ENCODE measurements at regions not wholly inside any gene's neighbourhood (a gene's known extent, or its start where the extent isn't known, plus 50 kb on each side); places are given as distances from the start of the nearest gene placed in this dataset.

GRCh38 chr1:224565611-224566406 is 50.3 kb upstream of the CNIH3 start (continued):
- TF ChIP-seq SIN3A (conservative IDR thresholded peaks at IDR 0.05 in 1 of 2, IDR thresholded peaks at IDR 0.05 in 1 of 2; ENCODE audit: low read depth in 1 of 2, low read length in 2 of 2) (no peak), JUN (IDR thresholded peaks at IDR 0.05; ENCODE audit: low read depth, low read length) (no peak), PHF8 (conservative IDR thresholded peaks at IDR 0.05; ENCODE audit: low read depth, low read length) (no peak), SAP30 (IDR thresholded peaks at IDR 0.05; ENCODE audit: insufficient read depth, insufficient replicate concordance, low read length) (no peak), SIX5 (IDR thresholded peaks at IDR 0.05; ENCODE audit: low read depth, low read length) (no peak), YY1 (IDR thresholded peaks at IDR 0.05; ENCODE audit: low read depth, low read length) (no peak), ATF3 (IDR thresholded peaks at IDR 0.05; ENCODE audit: insufficient read depth, low read depth, low read length) (no peak), CHD2 (IDR thresholded peaks at IDR 0.05; ENCODE audit: low read length) (no peak), EGR1 (IDR thresholded peaks at IDR 0.05; ENCODE audit: borderline replicate concordance, low read depth, low read length) (no peak), GTF2F1 (IDR thresholded peaks at IDR 0.05; ENCODE audit: borderline replicate concordance, low read depth, low read length) (no peak), CTCF (IDR thresholded peaks at IDR 0.05; ENCODE audit: control extremely low read depth in 1 of 3, insufficient read depth in 1 of 3, low read depth in 1 of 3, low read length in 3 of 3) (no peak)

Measured in H1 (cell line).